Prostate gland (tissue), 2 donors: ENCODE measurements at regions not wholly inside any gene's neighbourhood (a gene's known extent, or its start where the extent isn't known, plus 50 kb on each side); places are given as distances from the start of the nearest gene placed in this dataset.

Source experiments
- POLR2A ChIP-seq: fragments of 450-650 bp; IDR thresholded peaks from one replicate; pipeline ENCODE4 v1.6.1; 2016; ENCODE audit warnings: antibody characterized with exemption, mild to moderate bottlenecking
- TF ChIP-seq, protein P1 (sequence below), 4 experiments: fragments of 200-600 bp in 2 of 4; fragments of 450-650 bp in 2 of 4; sonication (generic) in 2 of 4; IDR thresholded peaks; 1 replicate in 3 of 4; 2 replicates in 1 of 4; pipeline ENCODE4 v1.5.1; 2016 to 2019; ENCODE audit warnings: antibody characterized with exemption in 4 of 4, mild to moderate bottlenecking in 2 of 4, moderate library complexity in 2 of 4

- TF ChIP-seq, protein P1, sequence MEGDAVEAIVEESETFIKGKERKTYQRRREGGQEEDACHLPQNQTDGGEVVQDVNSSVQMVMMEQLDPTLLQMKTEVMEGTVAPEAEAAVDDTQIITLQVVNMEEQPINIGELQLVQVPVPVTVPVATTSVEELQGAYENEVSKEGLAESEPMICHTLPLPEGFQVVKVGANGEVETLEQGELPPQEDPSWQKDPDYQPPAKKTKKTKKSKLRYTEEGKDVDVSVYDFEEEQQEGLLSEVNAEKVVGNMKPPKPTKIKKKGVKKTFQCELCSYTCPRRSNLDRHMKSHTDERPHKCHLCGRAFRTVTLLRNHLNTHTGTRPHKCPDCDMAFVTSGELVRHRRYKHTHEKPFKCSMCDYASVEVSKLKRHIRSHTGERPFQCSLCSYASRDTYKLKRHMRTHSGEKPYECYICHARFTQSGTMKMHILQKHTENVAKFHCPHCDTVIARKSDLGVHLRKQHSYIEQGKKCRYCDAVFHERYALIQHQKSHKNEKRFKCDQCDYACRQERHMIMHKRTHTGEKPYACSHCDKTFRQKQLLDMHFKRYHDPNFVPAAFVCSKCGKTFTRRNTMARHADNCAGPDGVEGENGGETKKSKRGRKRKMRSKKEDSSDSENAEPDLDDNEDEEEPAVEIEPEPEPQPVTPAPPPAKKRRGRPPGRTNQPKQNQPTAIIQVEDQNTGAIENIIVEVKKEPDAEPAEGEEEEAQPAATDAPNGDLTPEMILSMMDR (IDR thresholded peaks at IDR 0.05) = no peak
- no peak for TF ChIP-seq POLR2A
Observed at GRCh38 chr4:27986476-27986875, 1125.8 kb downstream of the STIM2 start.
